GM21381 (cell line): ENCODE measurements at regions not wholly inside any gene's neighbourhood (a gene's known extent, or its start where the extent isn't known, plus 50 kb on each side); places are given as distances from the start of the nearest gene placed in this dataset.
A peak's percentile ranks its signal among the peaks of the same experiment; 100 is the strongest.

ENCODE experiments used
- ATAC-seq: cut with Tn5 transposase; IDR thresholded peaks from one replicate; pipeline ENCODE4 v1.9.1; 2021; ENCODE audit warnings: mild to moderate bottlenecking, moderate library complexity; ENCODE audit not compliant: unreplicated experiment

GRCh38 chr2:196433116-196433515, 206.4 kb upstream of the CCDC150 start:
- ATAC-seq, result no peak

GRCh38 chr2:196434217-196434616, 205.3 kb upstream of the CCDC150 start:
- ATAC-seq, result no peak

- no peak for ATAC-seq
Observed at GRCh38 chr2:196435189-196435588, 204.3 kb upstream of the CCDC150 start.

GRCh38 chr2:196437626-196438025, 201.9 kb upstream of the CCDC150 start:
- ATAC-seq, result no peak

- ATAC-seq, result no peak
Observed at GRCh38 chr2:196439760-196440159, 199.8 kb upstream of the CCDC150 start.

GRCh38 chr2:196440413-196440812, 199.1 kb upstream of the CCDC150 start:
- ATAC-seq, result peak; percentile 45

- ATAC-seq, result no peak
Observed at GRCh38 chr2:196441527-196441926, 198.0 kb upstream of the CCDC150 start.

- no peak for ATAC-seq
Observed at GRCh38 chr2:196442211-196442610, 197.3 kb upstream of the CCDC150 start.

GRCh38 chr2:196444442-196444841, 195.1 kb upstream of the CCDC150 start:
- ATAC-seq, result no peak

GRCh38 chr2:196445991-196446390, 193.5 kb upstream of the CCDC150 start:
- no peak for ATAC-seq

- no peak for ATAC-seq
Observed at GRCh38 chr2:196448407-196449079, 191.0 kb upstream of the CCDC150 start.

- no peak for ATAC-seq
Observed at GRCh38 chr2:196449083-196449482, 190.4 kb upstream of the CCDC150 start.

GRCh38 chr2:196452758-196453157, 186.8 kb upstream of the CCDC150 start:
- ATAC-seq, result no peak

- peak; percentile 46 for ATAC-seq
Observed at GRCh38 chr2:196453613-196454047, 185.9 kb upstream of the CCDC150 start.

GRCh38 chr2:196454492-196454891, 185.0 kb upstream of the CCDC150 start:
- no peak for ATAC-seq

GRCh38 chr2:196459539-196459938, 180.0 kb upstream of the CCDC150 start:
- no peak for ATAC-seq

- ATAC-seq, result no peak
Observed at GRCh38 chr2:196463706-196464105, 175.8 kb upstream of the CCDC150 start.

GRCh38 chr2:196464311-196464710, 175.2 kb upstream of the CCDC150 start:
- no peak for ATAC-seq

- ATAC-seq, result no peak
Observed at GRCh38 chr2:196466581-196466980, 172.9 kb upstream of the CCDC150 start.

- ATAC-seq, result no peak
Observed at GRCh38 chr2:196468394-196468793, 171.1 kb upstream of the CCDC150 start.

GRCh38 chr2:196473617-196474016, 165.9 kb upstream of the CCDC150 start:
- no peak for ATAC-seq

GRCh38 chr2:196475611-196476010, 163.9 kb upstream of the CCDC150 start:
- ATAC-seq, result no peak

GRCh38 chr2:196478588-196478987, 160.9 kb upstream of the CCDC150 start:
- ATAC-seq, result no peak
